CD4-positive, alpha-beta T cell (primary cell): ENCODE measurements at regions not wholly inside any gene's neighbourhood (a gene's known extent, or its start where the extent isn't known, plus 50 kb on each side); places are given as distances from the start of the nearest gene placed in this dataset.

Experiments
- ATAC-seq: fragments of 200-7000 bp; cut with Tn5 transposase; one replicate; pipeline ENCODE4 v1.10.0; 2022; ENCODE audit warnings: mild to moderate bottlenecking; ENCODE audit not compliant: poor library complexity
- CTCF ChIA-PET: fragments of 350-600 bp; sonication (Branson Sonifier 250); formaldehyde crosslinking; loops from one replicate; lab custom pipeline; 2021; ENCODE audit warnings: antibody characterized with exemption, inconsistent platforms; lab: Charles Lee
- POLR2A ChIA-PET: fragments of 350-600 bp; sonication (Branson Sonifier 250); formaldehyde crosslinking; loops from one replicate; lab custom pipeline; 2021; ENCODE audit warnings: antibody characterized with exemption, inconsistent platforms; lab: Charles Lee
- DNase-seq, 14 experiments: peaks; one replicate each; pipeline ENCODE4 v3.0.0-alpha.2; 2013 to 2020; ENCODE audit warnings: mixed read lengths in 2 of 14
- H3K27ac ChIP-seq, 2 donors: one replicate each; pipeline versions ENCODE4 v1.5.1 to v1.7.0; 2013; ENCODE audit warnings: low read length in 2 of 2, low read depth in 1 of 2, mild to moderate bottlenecking in 1 of 2
- H3K27me3 ChIP-seq, 2 experiments: 1 replicate in 1 of 2; 2 replicates in 1 of 2; pipeline versions ENCODE4 v1.6.1 to v1.7.0; 2013; ENCODE audit warnings: low read length in 2 of 2, control low read depth in 1 of 2, mild to moderate bottlenecking in 1 of 2, moderate library complexity in 1 of 2; ENCODE audit not compliant: insufficient read depth in 2 of 2, control insufficient read depth in 1 of 2
- H3K36me3 ChIP-seq: one replicate; pipeline ENCODE4 v1.6.1; 2013; ENCODE audit warnings: low read length, control low read depth; ENCODE audit not compliant: insufficient read depth
- H3K4me1 ChIP-seq: one replicate; pipeline ENCODE4 v1.6.1; 2013; ENCODE audit warnings: low read length, control low read depth; ENCODE audit not compliant: insufficient read depth
- H3K4me3 ChIP-seq: one replicate; pipeline ENCODE4 v1.5.1; 2013; ENCODE audit warnings: mild to moderate bottlenecking, low read length, moderate library complexity
- H3K9me3 ChIP-seq, 2 experiments: 1 replicate in 1 of 2; 2 replicates in 1 of 2; pipeline versions ENCODE4 v1.6.1 to v1.7.0; 2013; ENCODE audit warnings: low read length in 2 of 2, mild to moderate bottlenecking in 2 of 2, control low read depth in 1 of 2, moderate library complexity in 1 of 2; ENCODE audit not compliant: control insufficient read depth in 1 of 2, insufficient read depth in 1 of 2
- H3K27ac Mint-ChIP-seq: one replicate; pipeline ENCODE4 v1.8.0; 2020; ENCODE audit warnings: mixed read lengths
- H3K27me3 Mint-ChIP-seq: one replicate; pipeline ENCODE4 v1.8.0; 2021; ENCODE audit warnings: mixed read lengths
- H3K36me3 Mint-ChIP-seq: one replicate; pipeline ENCODE4 v1.8.0; 2021; ENCODE audit warnings: low read depth, mixed read lengths
- H3K4me1 Mint-ChIP-seq: one replicate; pipeline ENCODE4 v1.8.0; 2021; ENCODE audit warnings: low read depth, mixed read lengths
- H3K4me3 Mint-ChIP-seq: one replicate; pipeline ENCODE4 v1.8.0; 2020; ENCODE audit warnings: mild to moderate bottlenecking, mixed read lengths
- H3K9me3 Mint-ChIP-seq: one replicate; pipeline ENCODE4 v1.8.0; 2020; ENCODE audit warnings: mixed read lengths
- CTCF ChIP-seq: fragments of 200-600 bp; IDR thresholded peaks from one replicate; pipeline ENCODE4 v1.8.0; 2022; ENCODE audit warnings: antibody characterized with exemption, mild to moderate bottlenecking
- intact Hi-C, 2 experiments: fragments of 100-400 bp; cut with DNase I in 1 of 2; cut with micrococcal nuclease in 1 of 2; formaldehyde crosslinking; loops; one replicate each; pipeline versions ENCODE4 v1.15.1 to v1.9.0; 2023 to 2025; cut with DNase I, micrococcal nuclease

GRCh38 chr14:100468557-100468956 lies 118.7 kb downstream of the BEGAIN start:
- intact Hi-C loops = no loop called here
- POLR2A ChIA-PET = no interaction called here
- H3K4me3 ChIP-seq = no peak overlapping the region
- Mint-ChIP-seq H3K27me3 (no peaks in the 10 kb centered on the region), H3K4me3 (no peak overlapping the region), H3K27ac (no peak overlapping the region), H3K4me1 (no peaks in the 10 kb centered on the region), H3K36me3 (peaks cover 9% of the 10 kb centered on the region), H3K9me3 (no peaks in the 10 kb centered on the region)
- H3K27me3 ChIP-seq = no peaks in the 10 kb centered on the region
- DNase-seq = no peak
- no peaks in the 10 kb centered on the region for H3K4me1 ChIP-seq
- no peak for TF ChIP-seq CTCF
- CTCF ChIA-PET = no interaction called here
- no peaks in the 10 kb centered on the region for H3K9me3 ChIP-seq
- no peak overlapping the region for H3K27ac ChIP-seq
- no peak for ATAC-seq
- no peaks in the 10 kb centered on the region for H3K36me3 ChIP-seq

- no peak for TF ChIP-seq CTCF
- H3K4me1 ChIP-seq = no peaks in the 10 kb centered on the region
- no peak for ATAC-seq
- Mint-ChIP-seq H3K9me3 (no peaks in the 10 kb centered on the region), H3K27me3 (no peaks in the 10 kb centered on the region), H3K4me1 (no peaks in the 10 kb centered on the region), H3K36me3 (peaks cover 14% of the 10 kb centered on the region), H3K27ac (no peak overlapping the region), H3K4me3 (no peak overlapping the region)
- CTCF ChIA-PET = no interaction called here
- H3K27me3 ChIP-seq = no peaks in the 10 kb centered on the region
- no peaks in the 10 kb centered on the region for H3K36me3 ChIP-seq
- no peaks in the 10 kb centered on the region for H3K9me3 ChIP-seq
- POLR2A ChIA-PET = interaction anchor here (0.5 kb wide), 1 partner anchor 497 kb away, joined by 4 read pairs; no protein-coding TSS in a partner anchor
- no peak overlapping the region for H3K4me3 ChIP-seq
- intact Hi-C loops = no loop called here
- H3K27ac ChIP-seq = no peak overlapping the region
- no peak for DNase-seq
These were observed 117.3 kb downstream of the BEGAIN start for GRCh38 chr14:100469632-100470522.

GRCh38 chr14:100470523-100470897 lies 116.7 kb downstream of the BEGAIN start:
- Histone ChIP-seq H3K9me3 (no peaks in the 10 kb centered on the region), H3K4me3 (no peak overlapping the region), H3K36me3 (no peaks in the 10 kb centered on the region), H3K4me1 (no peaks in the 10 kb centered on the region), H3K27ac (no peak overlapping the region), H3K27me3 (no peaks in the 10 kb centered on the region)
- TF ChIP-seq CTCF = no peak
- Mint-ChIP-seq H3K36me3 (peaks cover 14% of the 10 kb centered on the region), H3K4me1 (no peaks in the 10 kb centered on the region), H3K27ac (no peak overlapping the region), H3K27me3 (no peaks in the 10 kb centered on the region), H3K4me3 (no peak overlapping the region), H3K9me3 (no peaks in the 10 kb centered on the region)
- POLR2A ChIA-PET = no interaction called here
- ATAC-seq (no peak), DNase-seq (no peak)
- intact Hi-C loops = no loop called here
- CTCF ChIA-PET = no interaction called here
